HEK293 (cell line): ENCODE measurements at regions not wholly inside any gene's neighbourhood (a gene's known extent, or its start where the extent isn't known, plus 50 kb on each side); places are given as distances from the start of the nearest gene placed in this dataset.

Source experiments
- CTCF ChIA-PET: fragments of 350-600 bp; formaldehyde crosslinking; extraction: SDS; loops from one replicate; lab custom pipeline; 2021; ENCODE audit warnings: antibody characterized with exemption; lab: Yijun Ruan, JAX
- POLR2A ChIA-PET: fragments of 300-600 bp; formaldehyde crosslinking; extraction: SDS; loops from one replicate; lab custom pipeline; 2020; ENCODE audit warnings: antibody characterized with exemption, inconsistent platforms; lab: Yijun Ruan, JAX
- H3K27ac ChIP-seq: fragments of 200-500 bp; sonication (Bioruptor generic); 2 replicates; pipeline ENCODE4 v1.5.1; 2014; ENCODE audit warnings: low read depth, low read length, control low read depth, inconsistent platforms; ENCODE audit errors: extremely low read depth
- H3K36me3 ChIP-seq, 2 experiments: fragments of 200-500 bp in 1 of 2; sonication (Bioruptor generic) in 1 of 2; 1 replicate in 1 of 2; 2 replicates in 1 of 2; pipeline ENCODE4 v1.5.1; 2014 to 2017; ENCODE audit warnings: inconsistent platforms in 2 of 2, low read length in 2 of 2; ENCODE audit not compliant: control insufficient read depth in 2 of 2, insufficient read depth in 1 of 2
- H3K4me1 ChIP-seq: fragments of 200-500 bp; sonication (Bioruptor generic); 2 replicates; pipeline ENCODE4 v1.5.1; 2014; ENCODE audit warnings: mild to moderate bottlenecking, low read length, inconsistent platforms; ENCODE audit not compliant: control insufficient read depth, insufficient read depth
- H3K4me3 ChIP-seq: 2 replicates; pipeline ENCODE4 v1.5.1; 2011; ENCODE audit warnings: low read depth, mild to moderate bottlenecking, control low read depth, low read length, moderate library complexity
- H3K9me3 ChIP-seq: fragments of 200-500 bp; sonication (Bioruptor generic); 2 replicates; pipeline ENCODE4 v1.5.1; 2014; ENCODE audit warnings: low read depth, low read length, inconsistent platforms; ENCODE audit not compliant: control insufficient read depth, insufficient read depth
- HOXA7 ChIP-seq: sonication (generic); formaldehyde crosslinking; IDR thresholded peaks from 2 replicates; pipeline ENCODE4 v1.8.1; 2022; ENCODE audit warnings: missing genetic modification reagents, borderline replicate concordance
- KLF8 ChIP-seq: fragments of 450-650 bp; formaldehyde crosslinking; IDR thresholded peaks from 2 replicates; pipeline ENCODE4 v1.5.1; 2016; ENCODE audit warnings: missing biosample characterization, missing genetic modification characterization
- OVOL3 ChIP-seq: fragments of 450-650 bp; formaldehyde crosslinking; IDR thresholded peaks from 2 replicates; pipeline ENCODE4 v1.5.1; 2016; ENCODE audit warnings: missing biosample characterization, missing genetic modification characterization
- SALL2 ChIP-seq: fragments of 450-650 bp; formaldehyde crosslinking; IDR thresholded peaks from 2 replicates; pipeline ENCODE4 v1.5.0; 2017; ENCODE audit warnings: missing biosample characterization, mild to moderate bottlenecking, missing genetic modification characterization, borderline replicate concordance
- YY2 ChIP-seq: fragments of 450-650 bp; formaldehyde crosslinking; IDR thresholded peaks from 2 replicates; pipeline ENCODE4 v1.5.1; 2016; ENCODE audit warnings: missing biosample characterization, missing genetic modification characterization
- ZBTB20 ChIP-seq: fragments of 450-650 bp; formaldehyde crosslinking; IDR thresholded peaks from 2 replicates; pipeline ENCODE4 v1.5.1; 2016; ENCODE audit warnings: missing biosample characterization, missing genetic modification characterization
- ZNF138 ChIP-seq: fragments of 450-650 bp; formaldehyde crosslinking; IDR thresholded peaks from 2 replicates; pipeline ENCODE4 v1.5.1; 2016; ENCODE audit warnings: missing biosample characterization, missing genetic modification characterization, borderline replicate concordance
- ZNF146 ChIP-seq: fragments of 450-650 bp; formaldehyde crosslinking; IDR thresholded peaks from 2 replicates; pipeline ENCODE4 v1.5.1; 2016; ENCODE audit warnings: missing biosample characterization, missing genetic modification characterization
- ZNF266 ChIP-seq: fragments of 450-650 bp; formaldehyde crosslinking; IDR thresholded peaks from 2 replicates; pipeline ENCODE4 v1.5.1; 2016; ENCODE audit warnings: missing biosample characterization, missing genetic modification characterization, low read depth
- ZNF292 ChIP-seq: fragments of 450-650 bp; formaldehyde crosslinking; IDR thresholded peaks from 2 replicates; pipeline ENCODE4 v1.5.1; 2016; ENCODE audit warnings: low read depth, missing biosample characterization, missing genetic modification characterization, borderline replicate concordance
- ZNF341 ChIP-seq: fragments of 450-650 bp; formaldehyde crosslinking; IDR thresholded peaks from 2 replicates; pipeline ENCODE4; 2016; ENCODE audit warnings: low read depth, missing biosample characterization, missing genetic modification characterization
- ZNF354C ChIP-seq: fragments of 450-650 bp; formaldehyde crosslinking; IDR thresholded peaks from 2 replicates; pipeline ENCODE4 v1.5.1; 2016; ENCODE audit warnings: missing biosample characterization, missing genetic modification characterization, low read depth, borderline replicate concordance
- ZNF37A ChIP-seq: fragments of 450-650 bp; IDR thresholded peaks from 2 replicates; pipeline ENCODE4 v1.5.1; 2018; ENCODE audit warnings: missing biosample characterization, missing genetic modification characterization
- ZNF48 ChIP-seq: fragments of 450-650 bp; formaldehyde crosslinking; IDR thresholded peaks from 2 replicates; pipeline ENCODE4 v1.5.1; 2016; ENCODE audit warnings: missing biosample characterization, missing genetic modification characterization
- ZNF501 ChIP-seq: fragments of 450-650 bp; formaldehyde crosslinking; IDR thresholded peaks from 2 replicates; pipeline ENCODE4 v1.5.1; 2016; ENCODE audit warnings: missing biosample characterization, missing genetic modification characterization
- ZNF514 ChIP-seq: fragments of 450-650 bp; formaldehyde crosslinking; IDR thresholded peaks from 2 replicates; pipeline ENCODE4 v1.5.1; 2016; ENCODE audit warnings: missing biosample characterization, missing genetic modification characterization
- ZNF544 ChIP-seq: fragments of 450-650 bp; formaldehyde crosslinking; IDR thresholded peaks from 2 replicates; pipeline ENCODE4 v1.5.0; 2017; ENCODE audit warnings: missing biosample characterization, missing genetic modification characterization
- ZNF621 ChIP-seq: fragments of 450-650 bp; formaldehyde crosslinking; IDR thresholded peaks from 2 replicates; pipeline ENCODE4 v1.5.1; 2017; ENCODE audit warnings: missing biosample characterization, missing genetic modification characterization
- ZNF654 ChIP-seq: fragments of 450-650 bp; formaldehyde crosslinking; IDR thresholded peaks from 2 replicates; pipeline ENCODE4 v1.5.1; 2016; ENCODE audit warnings: low read depth, missing biosample characterization, missing genetic modification characterization
- ZSCAN16 ChIP-seq: fragments of 450-650 bp; formaldehyde crosslinking; IDR thresholded peaks from 2 replicates; pipeline ENCODE4 v1.5.1; 2016; ENCODE audit warnings: missing biosample characterization, missing genetic modification characterization
- ZSCAN30 ChIP-seq: fragments of 450-650 bp; IDR thresholded peaks from 2 replicates; pipeline ENCODE4 v1.5.1; 2018; ENCODE audit warnings: missing biosample characterization, mild to moderate bottlenecking, missing genetic modification characterization, moderate library complexity
- TF ChIP-seq, protein P1 (sequence below): fragments of 450-650 bp; formaldehyde crosslinking; IDR thresholded peaks from 2 replicates; pipeline ENCODE4 v1.5.1; 2016; ENCODE audit warnings: missing biosample characterization, missing genetic modification characterization
- TF ChIP-seq, protein P2 (sequence below): fragments of 450-650 bp; formaldehyde crosslinking; IDR thresholded peaks from 2 replicates; pipeline ENCODE4 v1.5.1; 2016; ENCODE audit warnings: missing biosample characterization, missing genetic modification characterization, low read depth
- TF ChIP-seq, protein P3 (sequence below): fragments of 450-650 bp; formaldehyde crosslinking; IDR thresholded peaks from 2 replicates; pipeline ENCODE4 v1.5.1; 2016; ENCODE audit warnings: missing biosample characterization, missing genetic modification characterization
- TF ChIP-seq, protein P4 (sequence below): fragments of 450-650 bp; formaldehyde crosslinking; IDR thresholded peaks from 2 replicates; pipeline ENCODE4 v1.5.1; 2016; ENCODE audit warnings: missing biosample characterization, missing genetic modification characterization

DNA sequence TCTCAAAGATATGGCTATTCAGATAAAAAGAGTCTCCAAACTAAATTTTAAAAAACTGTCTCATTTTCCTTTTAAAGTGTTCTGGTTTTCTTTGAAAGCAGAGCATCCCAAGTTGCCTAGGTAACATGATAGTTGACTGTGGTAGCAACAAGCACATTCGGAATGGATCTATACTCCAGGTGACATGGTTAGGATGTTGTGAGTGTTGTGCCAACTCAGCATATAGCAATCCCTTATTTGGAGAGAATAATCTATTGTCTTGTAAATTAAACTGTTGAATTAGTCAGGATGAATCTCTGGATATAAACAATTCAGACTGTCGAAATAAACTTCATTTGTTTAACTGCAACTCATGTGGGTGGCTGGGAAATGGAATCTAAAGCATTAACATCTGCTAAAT, 418.6 kb downstream of the TUSC7 start:
- H3K4me1 ChIP-seq = no peaks in the 10 kb centered on the region
- no peaks in the 10 kb centered on the region for H3K9me3 ChIP-seq
- POLR2A ChIA-PET = no interaction called here
- no peak overlapping the region for H3K27ac ChIP-seq
- no peaks in the 10 kb centered on the region for H3K36me3 ChIP-seq
- no peak overlapping the region for H3K4me3 ChIP-seq
- TF ChIP-seq ZNF37A (tag by site-specific recombination) (no peak), YY2 (no peak), KLF8 (no peak), ZNF544 (no peak), ZNF266 (tag by site-specific recombination) (no peak), HOXA7 (no peak), SALL2 (tag by site-specific recombination) (no peak)
- TF ChIP-seq, all 188 proteins: peak for 0
- CTCF ChIA-PET = interaction anchor here (0.5 kb wide), 1 partner anchor 398 kb away, joined by 4 read pairs; no protein-coding TSS in a partner anchor

DNA sequence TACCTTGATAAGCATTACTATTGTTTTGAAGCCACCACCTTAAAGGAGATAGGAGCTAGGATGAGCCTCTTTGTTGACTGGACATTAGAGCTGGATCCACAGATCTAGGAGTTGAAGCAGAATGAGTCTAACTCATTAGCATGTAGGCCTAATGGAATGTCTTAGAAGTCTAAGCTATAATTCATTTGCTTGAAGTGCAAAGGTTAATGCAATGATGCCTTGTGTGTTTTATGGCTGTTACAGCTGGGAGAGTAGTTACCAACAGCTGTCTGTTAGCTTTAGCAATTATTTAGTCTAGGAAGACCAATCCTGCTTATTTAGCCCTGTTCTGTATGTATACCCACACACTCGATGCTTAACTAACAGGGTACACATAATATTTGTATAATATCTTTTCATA, 419.3 kb downstream of the TUSC7 start:
- POLR2A ChIA-PET = no interaction called here
- H3K4me1 ChIP-seq = no peaks in the 10 kb centered on the region
- CTCF ChIA-PET = no interaction called here
- no peak overlapping the region for H3K4me3 ChIP-seq
- H3K9me3 ChIP-seq = no peaks in the 10 kb centered on the region
- TF ChIP-seq ZSCAN16 = no peak
- TF ChIP-seq ZNF138 (tag by site-specific recombination) = no peak
- no peak for TF ChIP-seq ZSCAN30 (tag by site-specific recombination)
- no peaks in the 10 kb centered on the region for H3K36me3 ChIP-seq
- no peak overlapping the region for H3K27ac ChIP-seq

DNA sequence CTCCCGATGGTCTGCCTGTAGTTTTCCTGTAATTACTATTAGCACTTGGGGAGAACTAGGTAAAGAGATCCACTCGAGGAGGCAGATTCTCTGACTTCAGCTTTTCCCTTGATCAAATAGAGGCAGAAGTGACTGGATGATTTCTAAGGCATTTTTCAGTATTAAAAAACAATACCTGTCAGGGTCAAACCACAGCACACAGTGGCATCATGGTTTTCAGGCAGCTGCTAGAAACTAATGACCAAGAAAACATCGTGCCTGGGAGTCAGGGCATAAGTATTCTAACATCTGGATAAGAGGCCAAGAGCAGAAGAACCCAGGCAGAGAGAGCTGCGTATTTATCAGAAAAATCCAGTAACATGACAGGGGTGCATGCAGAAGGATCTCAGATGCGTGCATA, 419.9 kb downstream of the TUSC7 start:
- no peaks in the 10 kb centered on the region for H3K4me1 ChIP-seq
- CTCF ChIA-PET = no interaction called here
- H3K9me3 ChIP-seq = no peaks in the 10 kb centered on the region
- H3K36me3 ChIP-seq = no peaks in the 10 kb centered on the region
- POLR2A ChIA-PET = no interaction called here
- H3K4me3 ChIP-seq = no peak overlapping the region
- no peak overlapping the region for H3K27ac ChIP-seq
- TF ChIP-seq ZNF621 (tag by site-specific recombination) (no peak), ZNF341 (no peak), ZNF48 (tag by site-specific recombination) (no peak), ZNF514 (tag by site-specific recombination) (no peak), ZNF654 (tag by site-specific recombination) (no peak), ZNF146 (tag by site-specific recombination) (no peak), ZNF354C (tag by site-specific recombination) (no peak), ZNF292 (tag by site-specific recombination) (no peak), OVOL3 (tag by site-specific recombination) (no peak), ZNF501 (no peak), ZBTB20 (tag by site-specific recombination) (no peak)
- TF ChIP-seq, protein P1, sequence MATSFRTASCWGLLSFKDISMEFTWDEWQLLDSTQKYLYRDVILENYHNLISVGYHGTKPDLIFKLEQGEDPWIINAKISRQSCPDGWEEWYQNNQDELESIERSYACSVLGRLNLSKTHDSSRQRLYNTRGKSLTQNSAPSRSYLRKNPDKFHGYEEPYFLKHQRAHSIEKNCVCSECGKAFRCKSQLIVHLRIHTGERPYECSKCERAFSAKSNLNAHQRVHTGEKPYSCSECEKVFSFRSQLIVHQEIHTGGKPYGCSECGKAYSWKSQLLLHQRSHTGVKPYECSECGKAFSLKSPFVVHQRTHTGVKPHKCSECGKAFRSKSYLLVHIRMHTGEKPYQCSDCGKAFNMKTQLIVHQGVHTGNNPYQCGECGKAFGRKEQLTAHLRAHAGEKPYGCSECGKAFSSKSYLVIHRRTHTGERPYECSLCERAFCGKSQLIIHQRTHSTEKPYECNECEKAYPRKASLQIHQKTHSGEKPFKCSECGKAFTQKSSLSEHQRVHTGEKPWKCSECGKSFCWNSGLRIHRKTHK (tag by site-specific recombination) = no peak
- TF ChIP-seq, protein P2, sequence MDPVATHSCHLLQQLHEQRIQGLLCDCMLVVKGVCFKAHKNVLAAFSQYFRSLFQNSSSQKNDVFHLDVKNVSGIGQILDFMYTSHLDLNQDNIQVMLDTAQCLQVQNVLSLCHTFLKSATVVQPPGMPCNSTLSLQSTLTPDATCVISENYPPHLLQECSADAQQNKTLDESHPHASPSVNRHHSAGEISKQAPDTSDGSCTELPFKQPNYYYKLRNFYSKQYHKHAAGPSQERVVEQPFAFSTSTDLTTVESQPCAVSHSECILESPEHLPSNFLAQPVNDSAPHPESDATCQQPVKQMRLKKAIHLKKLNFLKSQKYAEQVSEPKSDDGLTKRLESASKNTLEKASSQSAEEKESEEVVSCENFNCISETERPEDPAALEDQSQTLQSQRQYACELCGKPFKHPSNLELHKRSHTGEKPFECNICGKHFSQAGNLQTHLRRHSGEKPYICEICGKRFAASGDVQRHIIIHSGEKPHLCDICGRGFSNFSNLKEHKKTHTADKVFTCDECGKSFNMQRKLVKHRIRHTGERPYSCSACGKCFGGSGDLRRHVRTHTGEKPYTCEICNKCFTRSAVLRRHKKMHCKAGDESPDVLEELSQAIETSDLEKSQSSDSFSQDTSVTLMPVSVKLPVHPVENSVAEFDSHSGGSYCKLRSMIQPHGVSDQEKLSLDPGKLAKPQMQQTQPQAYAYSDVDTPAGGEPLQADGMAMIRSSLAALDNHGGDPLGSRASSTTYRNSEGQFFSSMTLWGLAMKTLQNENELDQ (tag by site-specific recombination) = no peak
- TF ChIP-seq, protein P3, sequence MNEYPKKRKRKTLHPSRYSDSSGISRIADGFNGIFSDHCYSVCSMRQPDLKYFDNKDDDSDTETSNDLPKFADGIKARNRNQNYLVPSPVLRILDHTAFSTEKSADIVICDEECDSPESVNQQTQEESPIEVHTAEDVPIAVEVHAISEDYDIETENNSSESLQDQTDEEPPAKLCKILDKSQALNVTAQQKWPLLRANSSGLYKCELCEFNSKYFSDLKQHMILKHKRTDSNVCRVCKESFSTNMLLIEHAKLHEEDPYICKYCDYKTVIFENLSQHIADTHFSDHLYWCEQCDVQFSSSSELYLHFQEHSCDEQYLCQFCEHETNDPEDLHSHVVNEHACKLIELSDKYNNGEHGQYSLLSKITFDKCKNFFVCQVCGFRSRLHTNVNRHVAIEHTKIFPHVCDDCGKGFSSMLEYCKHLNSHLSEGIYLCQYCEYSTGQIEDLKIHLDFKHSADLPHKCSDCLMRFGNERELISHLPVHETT (tag by site-specific recombination) = no peak
- TF ChIP-seq, protein P4, sequence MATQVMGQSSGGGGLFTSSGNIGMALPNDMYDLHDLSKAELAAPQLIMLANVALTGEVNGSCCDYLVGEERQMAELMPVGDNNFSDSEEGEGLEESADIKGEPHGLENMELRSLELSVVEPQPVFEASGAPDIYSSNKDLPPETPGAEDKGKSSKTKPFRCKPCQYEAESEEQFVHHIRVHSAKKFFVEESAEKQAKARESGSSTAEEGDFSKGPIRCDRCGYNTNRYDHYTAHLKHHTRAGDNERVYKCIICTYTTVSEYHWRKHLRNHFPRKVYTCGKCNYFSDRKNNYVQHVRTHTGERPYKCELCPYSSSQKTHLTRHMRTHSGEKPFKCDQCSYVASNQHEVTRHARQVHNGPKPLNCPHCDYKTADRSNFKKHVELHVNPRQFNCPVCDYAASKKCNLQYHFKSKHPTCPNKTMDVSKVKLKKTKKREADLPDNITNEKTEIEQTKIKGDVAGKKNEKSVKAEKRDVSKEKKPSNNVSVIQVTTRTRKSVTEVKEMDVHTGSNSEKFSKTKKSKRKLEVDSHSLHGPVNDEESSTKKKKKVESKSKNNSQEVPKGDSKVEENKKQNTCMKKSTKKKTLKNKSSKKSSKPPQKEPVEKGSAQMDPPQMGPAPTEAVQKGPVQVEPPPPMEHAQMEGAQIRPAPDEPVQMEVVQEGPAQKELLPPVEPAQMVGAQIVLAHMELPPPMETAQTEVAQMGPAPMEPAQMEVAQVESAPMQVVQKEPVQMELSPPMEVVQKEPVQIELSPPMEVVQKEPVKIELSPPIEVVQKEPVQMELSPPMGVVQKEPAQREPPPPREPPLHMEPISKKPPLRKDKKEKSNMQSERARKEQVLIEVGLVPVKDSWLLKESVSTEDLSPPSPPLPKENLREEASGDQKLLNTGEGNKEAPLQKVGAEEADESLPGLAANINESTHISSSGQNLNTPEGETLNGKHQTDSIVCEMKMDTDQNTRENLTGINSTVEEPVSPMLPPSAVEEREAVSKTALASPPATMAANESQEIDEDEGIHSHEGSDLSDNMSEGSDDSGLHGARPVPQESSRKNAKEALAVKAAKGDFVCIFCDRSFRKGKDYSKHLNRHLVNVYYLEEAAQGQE (tag by site-specific recombination) = no peak
